NCI-H1092 treated with DMSO at 0.1 percent for 48 hours (cell line): ENCODE measurements at regions not wholly inside any gene's neighbourhood (a gene's known extent, or its start where the extent isn't known, plus 50 kb on each side); places are given as distances from the start of the nearest gene placed in this dataset.
"Not testable (repeated sequence)": the region's sequence is repeated elsewhere in the genome, so short reads cannot be mapped to it uniquely, and the experiment has no call there.

Source experiments
- DNase-seq: peaks from one replicate; lab custom pipeline; 2025; lab: John Stamatoyannopoulos, UW

GRCh38 chr17:68780596-68780995 lies 174.6 kb downstream of the ABCA8 start:
- no peak for DNase-seq

GRCh38 chr17:68778726-68779125 lies 176.5 kb downstream of the ABCA8 start:
- DNase-seq: no peak

GRCh38 chr17:68777856-68778694 lies 176.9 kb upstream of the FAM20A start:
- peak; percentile 23 for DNase-seq

GRCh38 chr17:68777243-68777855 lies 176.2 kb upstream of the FAM20A start:
- peak; percentile 40 for DNase-seq

- DNase-seq: no peak
These were observed 175.3 kb upstream of the FAM20A start for GRCh38 chr17:68776451-68776850.

- DNase-seq: no peak
These were observed 174.8 kb upstream of the FAM20A start for GRCh38 chr17:68775969-68776368.

- DNase-seq: no peak
These were observed 174.2 kb upstream of the FAM20A start for GRCh38 chr17:68775318-68775717.

GRCh38 chr17:68771867-68772515 lies 170.8 kb upstream of the FAM20A start:
- peak; percentile 56 for DNase-seq

GRCh38 chr17:68768804-68769203 lies 167.6 kb upstream of the FAM20A start:
- no peak for DNase-seq

GRCh38 chr17:68766640-68767039 lies 165.5 kb upstream of the FAM20A start:
- DNase-seq: no peak

GRCh38 chr17:68763562-68763961 lies 162.4 kb upstream of the FAM20A start:
- DNase-seq: no peak

GRCh38 chr17:68762911-68763310 lies 161.7 kb upstream of the FAM20A start:
- no peak for DNase-seq

GRCh38 chr17:68760141-68760475 lies 158.9 kb upstream of the FAM20A start:
- DNase-seq: no peak

GRCh38 chr17:68759343-68760140 lies 158.4 kb upstream of the FAM20A start:
- DNase-seq: peak; percentile 75

- DNase-seq: no peak
These were observed 157.8 kb upstream of the FAM20A start for GRCh38 chr17:68759002-68759342.

- DNase-seq: not testable (repeated sequence)
These were observed 156.9 kb upstream of the FAM20A start for GRCh38 chr17:68757866-68758757.

- no peak for DNase-seq
These were observed 153.0 kb upstream of the FAM20A start for GRCh38 chr17:68753985-68754769.

GRCh38 chr17:68750208-68750562 lies 149.0 kb upstream of the FAM20A start:
- DNase-seq: no peak

- DNase-seq: no peak
These were observed 148.4 kb upstream of the FAM20A start for GRCh38 chr17:68749349-68750207.

- DNase-seq: no peak
These were observed 147.2 kb upstream of the FAM20A start for GRCh38 chr17:68748381-68748780.
